SK-N-SH (cell line): ENCODE measurements at regions not wholly inside any gene's neighbourhood (a gene's known extent, or its start where the extent isn't known, plus 50 kb on each side); places are given as distances from the start of the nearest gene placed in this dataset.

Experiments used
- CTCF ChIA-PET: fragments of 300-600, 350-600 bp; formaldehyde crosslinking; extraction: SDS; loops from one replicate; lab custom pipeline; 2021; lab: Yijun Ruan, JAX
- POLR2A ChIA-PET: fragments of 350-600 bp; sonication (Branson Sonifier 250); formaldehyde crosslinking; extraction: SDS; loops from one replicate; lab custom pipeline; 2020; ENCODE audit warnings: antibody characterized with exemption, inconsistent platforms; lab: Yijun Ruan, JAX
- DNase-seq: peaks from one replicate; pipeline ENCODE4 v3.0.0; 2012
- H2AFZ ChIP-seq: fragments of 200-600 bp; sonication (generic); 2 replicates; pipeline ENCODE4 v1.8.1; 2016; ENCODE audit warnings: antibody characterized with exemption, mild to moderate bottlenecking, low read depth
- H3F3A ChIP-seq: fragments of 200-600 bp; sonication (generic); replicated peaks from 2 replicates; pipeline ENCODE3; 2016; ENCODE audit warnings: antibody characterized with exemption, mild to moderate bottlenecking; ENCODE audit not compliant: insufficient read depth
- H3K27ac ChIP-seq, 2 experiments: fragments of 200-500 bp in 1 of 2; fragments of 200-600 bp in 1 of 2; sonication (Bioruptor generic) in 1 of 2; sonication (generic), shearing (Covaris generic) in 1 of 2; 2 replicates each; pipeline versions ENCODE4 v1.5.1 to v1.6.1; 2014 to 2016; ENCODE audit warnings: low read depth in 2 of 2, inconsistent platforms in 1 of 2, low read length in 1 of 2, mild to moderate bottlenecking in 1 of 2, mixed read lengths in 1 of 2
- H3K27me3 ChIP-seq: fragments of 200-600 bp; sonication (generic), shearing (Covaris generic); 2 replicates; pipeline ENCODE4 v1.6.1; 2016; ENCODE audit warnings: mixed run types; ENCODE audit not compliant: insufficient read depth
- H3K36me3 ChIP-seq, 2 experiments: fragments of 200-500 bp in 1 of 2; fragments of 200-600 bp in 1 of 2; sonication (Bioruptor generic) in 1 of 2; sonication (generic) in 1 of 2; replicated peaks in 1 of 2; 2 replicates each; pipeline versions ENCODE3 to v1.5.1; 2014 to 2016; ENCODE audit warnings: low read length in 1 of 2, mild to moderate bottlenecking in 1 of 2; ENCODE audit not compliant: insufficient read depth in 2 of 2, control insufficient read depth in 1 of 2
- H3K4me1 ChIP-seq, 2 experiments: fragments of 200-500 bp in 1 of 2; fragments of 200-600 bp in 1 of 2; sonication (Bioruptor generic) in 1 of 2; sonication (generic), shearing (Covaris generic) in 1 of 2; 2 replicates each; pipeline versions ENCODE4 v1.5.1 to v1.6.1; 2014 to 2016; ENCODE audit warnings: low read depth in 1 of 2, low read length in 1 of 2, mixed run types in 1 of 2; ENCODE audit not compliant: insufficient read depth in 2 of 2, control insufficient read depth in 1 of 2
- H3K4me2 ChIP-seq: fragments of 200-600 bp; sonication (generic), shearing (Covaris generic); 2 replicates; pipeline ENCODE4 v1.6.1; 2017; ENCODE audit warnings: mixed run types
- H3K4me3 ChIP-seq, 2 experiments: fragments of 200-500 bp in 1 of 2; fragments of 200-600 bp in 1 of 2; sonication (Bioruptor generic) in 1 of 2; sonication (generic), shearing (Covaris generic) in 1 of 2; 2 replicates each; pipeline versions ENCODE4 v1.5.1 to v1.8.1; 2014 to 2016; ENCODE audit warnings: low read depth in 2 of 2, inconsistent platforms in 1 of 2, low read length in 1 of 2, mild to moderate bottlenecking in 1 of 2, mixed read lengths in 1 of 2, moderate library complexity in 1 of 2
- H3K79me2 ChIP-seq: fragments of 200-600 bp; sonication (generic); 2 replicates; pipeline ENCODE4 v1.8.1; 2017; ENCODE audit warnings: mild to moderate bottlenecking; ENCODE audit not compliant: insufficient read depth
- H3K9ac ChIP-seq: fragments of 200-600 bp; sonication (generic); 2 replicates; pipeline ENCODE4 v1.6.1; 2017; ENCODE audit warnings: mixed run types
- H3K9me2 ChIP-seq: fragments of 200-600 bp; sonication (generic); 2 replicates; pipeline ENCODE4 v1.6.1; 2017; ENCODE audit warnings: mixed run types
- H3K9me3 ChIP-seq: fragments of 200-600 bp; sonication (generic); 2 replicates; pipeline ENCODE4 v1.6.1; 2017; ENCODE audit warnings: mixed run types, mild to moderate bottlenecking, moderate library complexity
- H4K20me1 ChIP-seq: fragments of 200-600 bp; sonication (generic); 2 replicates; pipeline ENCODE4 v1.6.1; 2017; ENCODE audit warnings: mild to moderate bottlenecking, mixed run types; ENCODE audit not compliant: insufficient read depth
- FOSL2 ChIP-seq: IDR thresholded peaks from 2 replicates; pipeline ENCODE4 v1.4.0; 2012; ENCODE audit warnings: low read depth, mild to moderate bottlenecking, moderate library complexity, borderline replicate concordance
- FOXM1 ChIP-seq: IDR thresholded peaks from 2 replicates; pipeline ENCODE4 v1.4.0; 2012; ENCODE audit warnings: low read depth, mild to moderate bottlenecking
- JUND ChIP-seq: IDR thresholded peaks from 2 replicates; pipeline ENCODE4 v1.4.0; 2012
- SMC3 ChIP-seq: IDR thresholded peaks from 2 replicates; pipeline ENCODE4 v1.6.1; 2012; ENCODE audit warnings: low read depth, low read length, improper control_type of control experiment
- TCF12 ChIP-seq: IDR thresholded peaks from 2 replicates; pipeline ENCODE4 v1.4.0; 2012
- WGBS: methylation state at CpG from one replicate; pipeline ENCODE4 v1.1.6; 2017; ENCODE audit warnings: low lambda C conversion rate; 5-methylcytosine and 5-hydroxymethylcytosine counted together
- TF ChIP-seq, protein P1 (sequence below): fragments of 150-350 bp; IDR thresholded peaks from 2 replicates; pipeline ENCODE4 v1.6.1; 2017; ENCODE audit warnings: antibody characterized with exemption, low read length, low read depth, borderline replicate concordance
- TF ChIP-seq, protein P2 (sequence below): IDR thresholded peaks from 2 replicates; pipeline ENCODE4 v1.4.0; 2012; ENCODE audit warnings: low read depth, borderline replicate concordance
- TF ChIP-seq, protein P3 (sequence below): fragments of 200-600 bp; sonication (generic); IDR thresholded peaks from 2 replicates; pipeline ENCODE4 v1.6.1; 2017; ENCODE audit warnings: antibody characterized with exemption, mild to moderate bottlenecking, moderate library complexity

DNA sequence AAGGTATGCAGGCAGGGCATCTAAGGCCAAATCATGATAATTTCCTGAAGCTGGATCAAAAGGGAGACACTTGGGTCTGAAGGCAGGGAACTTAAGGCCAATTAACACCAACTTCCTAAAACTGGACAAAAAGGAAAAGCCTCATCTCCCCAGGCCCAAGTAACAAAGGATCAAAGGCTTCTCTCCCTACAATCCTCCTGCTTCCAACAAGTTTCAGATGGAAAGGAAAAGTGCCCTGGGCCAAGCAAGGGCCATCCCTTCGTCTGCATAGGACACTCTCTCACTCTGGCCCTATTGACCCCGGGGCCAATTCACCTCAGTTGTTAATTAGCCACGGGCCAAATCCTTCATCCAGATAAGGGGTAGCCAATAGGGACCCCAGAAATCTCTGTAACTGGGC, 1335.8 kb upstream of the CDH2 start (continued):
- TF ChIP-seq, protein P1, sequence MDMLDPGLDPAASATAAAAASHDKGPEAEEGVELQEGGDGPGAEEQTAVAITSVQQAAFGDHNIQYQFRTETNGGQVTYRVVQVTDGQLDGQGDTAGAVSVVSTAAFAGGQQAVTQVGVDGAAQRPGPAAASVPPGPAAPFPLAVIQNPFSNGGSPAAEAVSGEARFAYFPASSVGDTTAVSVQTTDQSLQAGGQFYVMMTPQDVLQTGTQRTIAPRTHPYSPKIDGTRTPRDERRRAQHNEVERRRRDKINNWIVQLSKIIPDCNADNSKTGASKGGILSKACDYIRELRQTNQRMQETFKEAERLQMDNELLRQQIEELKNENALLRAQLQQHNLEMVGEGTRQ = no peak
- TF ChIP-seq, protein P2, sequence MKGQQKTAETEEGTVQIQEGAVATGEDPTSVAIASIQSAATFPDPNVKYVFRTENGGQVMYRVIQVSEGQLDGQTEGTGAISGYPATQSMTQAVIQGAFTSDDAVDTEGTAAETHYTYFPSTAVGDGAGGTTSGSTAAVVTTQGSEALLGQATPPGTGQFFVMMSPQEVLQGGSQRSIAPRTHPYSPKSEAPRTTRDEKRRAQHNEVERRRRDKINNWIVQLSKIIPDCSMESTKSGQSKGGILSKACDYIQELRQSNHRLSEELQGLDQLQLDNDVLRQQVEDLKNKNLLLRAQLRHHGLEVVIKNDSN = no peak

DNA sequence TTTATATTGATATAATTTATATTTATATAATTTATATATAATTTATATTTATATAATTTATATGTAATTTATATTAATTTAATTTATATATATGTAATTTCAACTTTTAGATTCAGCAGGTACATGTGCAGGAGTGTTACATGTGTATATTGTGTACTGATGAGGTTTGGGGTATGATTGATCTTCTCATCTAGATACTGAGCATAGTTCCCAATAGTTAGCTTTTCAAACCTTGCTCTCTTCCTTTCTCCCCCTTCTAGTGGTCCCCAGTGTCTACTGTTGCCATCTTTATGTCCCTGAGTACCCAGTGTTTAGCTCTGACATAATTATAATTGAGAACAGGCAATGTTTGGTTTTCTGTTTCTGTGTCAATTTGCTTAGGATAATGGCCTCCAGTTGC, 1335.3 kb upstream of the CDH2 start:
- Histone ChIP-seq H3K9ac (no peak overlapping the region), H3K36me3 (no peaks in the 10 kb centered on the region), H3K79me2 (no peaks in the 10 kb centered on the region), H3K9me2 (no peaks in the 10 kb centered on the region), H3F3A (no peaks in the 10 kb centered on the region), H3K4me2 (no peak overlapping the region), H3K4me3 (no peak overlapping the region), H3K27ac (no peak overlapping the region), H3K27me3 (no peaks in the 10 kb centered on the region), H4K20me1 (no peaks in the 10 kb centered on the region), H3K9me3 (no peaks in the 10 kb centered on the region), H3K4me1 (no peaks in the 10 kb centered on the region), H2AFZ (no peak overlapping the region; the same call in 1 of the 2 replicates)
- ChIA-PET POLR2A (no interaction called here), CTCF (no interaction called here)
- TF ChIP-seq, protein P3, sequence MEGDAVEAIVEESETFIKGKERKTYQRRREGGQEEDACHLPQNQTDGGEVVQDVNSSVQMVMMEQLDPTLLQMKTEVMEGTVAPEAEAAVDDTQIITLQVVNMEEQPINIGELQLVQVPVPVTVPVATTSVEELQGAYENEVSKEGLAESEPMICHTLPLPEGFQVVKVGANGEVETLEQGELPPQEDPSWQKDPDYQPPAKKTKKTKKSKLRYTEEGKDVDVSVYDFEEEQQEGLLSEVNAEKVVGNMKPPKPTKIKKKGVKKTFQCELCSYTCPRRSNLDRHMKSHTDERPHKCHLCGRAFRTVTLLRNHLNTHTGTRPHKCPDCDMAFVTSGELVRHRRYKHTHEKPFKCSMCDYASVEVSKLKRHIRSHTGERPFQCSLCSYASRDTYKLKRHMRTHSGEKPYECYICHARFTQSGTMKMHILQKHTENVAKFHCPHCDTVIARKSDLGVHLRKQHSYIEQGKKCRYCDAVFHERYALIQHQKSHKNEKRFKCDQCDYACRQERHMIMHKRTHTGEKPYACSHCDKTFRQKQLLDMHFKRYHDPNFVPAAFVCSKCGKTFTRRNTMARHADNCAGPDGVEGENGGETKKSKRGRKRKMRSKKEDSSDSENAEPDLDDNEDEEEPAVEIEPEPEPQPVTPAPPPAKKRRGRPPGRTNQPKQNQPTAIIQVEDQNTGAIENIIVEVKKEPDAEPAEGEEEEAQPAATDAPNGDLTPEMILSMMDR = no peak
- DNase-seq = no peak

DNA sequence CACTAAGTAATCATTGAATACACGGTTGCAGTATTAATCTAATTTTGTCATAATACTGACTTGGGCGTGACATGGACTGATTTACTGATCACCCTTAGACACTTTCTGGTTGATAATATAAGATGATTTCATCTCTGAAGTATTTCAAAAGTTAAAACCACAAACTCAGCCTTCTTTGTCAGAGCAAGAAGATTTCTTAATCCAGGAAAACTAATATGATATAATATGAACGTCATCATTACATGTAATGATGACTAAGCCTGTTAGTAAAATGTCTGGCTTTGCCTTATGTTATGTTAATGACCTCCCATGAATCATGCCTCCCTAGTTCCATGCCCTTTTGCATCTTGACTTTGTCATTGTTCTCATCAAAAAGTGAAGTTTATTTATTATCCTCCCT, 1325.0 kb upstream of the CDH2 start:
- H4K20me1 ChIP-seq = no peaks in the 10 kb centered on the region
- CTCF ChIA-PET = no interaction called here
- H3F3A ChIP-seq = peaks cover 3% of the 10 kb centered on the region
- H2AFZ ChIP-seq = peak overlapping the region; percentile 47; the same call in 1 of the 2 replicates
- no peaks in the 10 kb centered on the region for H3K9me3 ChIP-seq
- no peaks in the 10 kb centered on the region; the same call in 1 of the 2 replicates for H3K9me2 ChIP-seq
- H3K4me1 ChIP-seq = no peaks in the 10 kb centered on the region
- POLR2A ChIA-PET = no interaction called here
- H3K79me2 ChIP-seq = no peaks in the 10 kb centered on the region
- H3K9ac ChIP-seq = no peak overlapping the region
- H3K27ac ChIP-seq = no peak overlapping the region
- TF ChIP-seq FOXM1 (no peak), SMC3 (no peak), JUND (0 out of 2 replicates have a peak, but pooled peaks have one; percentile 6), FOSL2 (peak; percentile 21; the same call in 1 of the 2 replicates), TCF12 (peak; percentile 26; the same call in 1 of the 2 replicates)
- DNase-seq = no peak
- no peak overlapping the region for H3K4me3 ChIP-seq
- no peaks in the 10 kb centered on the region for H3K36me3 ChIP-seq
- H3K4me2 ChIP-seq = no peak overlapping the region
- 40% methylated on average over 3 of the region's 3 CpGs for WGBS
- H3K27me3 ChIP-seq = no peaks in the 10 kb centered on the region
